ENCODE measurements at regions not wholly inside any gene's neighbourhood (a gene's known extent, or its start where the extent isn't known, plus 50 kb on each side); places are given as distances from the start of the nearest gene placed in this dataset.
"Not testable (repeated sequence)": the region's sequence is repeated elsewhere in the genome, so short reads cannot be mapped to it uniquely, and the experiment has no call there.

DNA sequence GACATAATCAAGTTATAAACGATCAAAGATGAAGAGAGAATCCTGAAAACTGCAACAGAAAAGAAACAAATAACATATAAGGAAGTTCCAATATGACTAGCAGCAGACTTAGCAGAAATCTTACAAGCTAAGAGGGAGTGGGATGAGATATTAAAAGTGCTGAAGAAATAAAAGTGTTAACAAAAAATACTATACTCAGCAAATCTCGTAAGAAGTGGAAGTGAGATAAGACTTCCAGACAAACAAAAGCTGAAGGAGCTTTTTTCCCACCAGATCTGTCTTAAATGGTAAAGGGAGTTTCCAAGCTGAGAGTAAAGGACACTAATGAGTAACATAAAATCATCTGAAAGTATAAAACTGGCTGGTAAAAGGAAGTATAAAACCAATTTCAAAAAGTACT, 2036.0 kb upstream of the C9orf72 start:
- no peak overlapping the region for H3K4me3 ChIP-seq (replicated peaks in 1 of 3)
- no peak overlapping the region for H3K27ac ChIP-seq
- H3K9me3 ChIP-seq, result no peaks in the 10 kb centered on the region
- WGBS, 2 donors, result 68 to 70% methylated on average over 2 of the region's 2 CpGs
- no peak for DNase-seq
- no peaks in the 10 kb centered on the region for H3K27me3 ChIP-seq
- intact Hi-C loops (cut with DNase I), result no loop called here
- no peaks in the 10 kb centered on the region for H3K4me1 ChIP-seq
- H3K36me3 ChIP-seq, result no peaks in the 10 kb centered on the region
- TF ChIP-seq CTCF (IDR thresholded peaks at IDR 0.05) (no peak), POLR2A (IDR thresholded peaks at IDR 0.05) (no peak)

DNA sequence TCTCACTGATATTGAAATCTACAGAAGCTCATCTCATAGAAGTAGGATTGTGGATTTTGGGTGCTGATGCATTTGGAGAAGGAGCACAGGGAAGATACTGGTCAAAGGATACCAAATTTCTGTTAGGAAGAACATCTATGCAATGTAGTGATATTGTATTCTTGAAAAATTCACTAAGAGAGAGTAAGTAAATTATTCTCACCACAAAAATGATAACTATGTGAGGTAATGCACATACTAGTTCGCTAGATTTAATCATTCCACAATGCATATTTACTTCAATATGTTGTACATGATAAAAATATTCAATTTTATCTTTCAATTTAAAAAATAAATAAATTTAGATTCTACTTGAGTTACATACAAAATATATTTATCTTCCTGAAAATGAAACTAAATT, 2040.5 kb upstream of the C9orf72 start:
- Histone ChIP-seq H3K27me3 (no peaks in the 10 kb centered on the region), H3K4me3 (replicated peaks in 1 of 3) (no peak overlapping the region), H3K27ac (no peak overlapping the region), H3K4me1 (no peaks in the 10 kb centered on the region), H3K36me3 (no peaks in the 10 kb centered on the region), H3K9me3 (no peaks in the 10 kb centered on the region)
- TF ChIP-seq POLR2A (IDR thresholded peaks at IDR 0.05) (no peak), CTCF (IDR thresholded peaks at IDR 0.05) (no peak)
- intact Hi-C loops (cut with DNase I), result no loop called here
- 84 to 88% methylated on average over 1 of the region's 1 CpG for WGBS, 2 donors
- DNase-seq, result no peak

DNA sequence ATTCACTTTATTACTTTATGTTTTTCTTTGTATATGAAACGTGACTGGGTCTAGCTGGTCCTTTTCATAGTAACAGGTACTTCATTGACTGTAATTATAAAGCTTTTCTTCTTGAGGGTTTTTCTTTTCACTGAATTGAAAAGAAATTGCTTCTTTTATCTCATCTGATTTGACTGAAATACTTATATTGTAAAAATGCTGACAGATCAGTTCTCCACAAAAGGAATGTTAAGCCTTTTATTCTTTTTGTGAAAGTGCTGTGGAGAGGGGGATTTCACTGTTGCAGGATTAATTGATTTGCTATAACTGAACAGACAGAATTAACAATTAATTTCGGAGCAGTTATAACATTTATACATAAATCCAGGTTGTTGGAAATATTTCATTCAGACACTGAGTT, 2043.6 kb upstream of the C9orf72 start:
- TF ChIP-seq POLR2A (IDR thresholded peaks at IDR 0.05) (no peak), CTCF (IDR thresholded peaks at IDR 0.05) (no peak)
- no peak for DNase-seq
- intact Hi-C loops (cut with DNase I), result no loop called here
- Histone ChIP-seq H3K4me1 (no peaks in the 10 kb centered on the region), H3K27me3 (no peaks in the 10 kb centered on the region), H3K9me3 (no peaks in the 10 kb centered on the region), H3K36me3 (no peaks in the 10 kb centered on the region), H3K27ac (no peak overlapping the region), H3K4me3 (replicated peaks in 1 of 3) (no peak overlapping the region)
- WGBS, 2 donors, result 68 to 75% methylated on average over 2 of the region's 2 CpGs

- intact Hi-C loops (cut with DNase I), result no loop called here
- Histone ChIP-seq H3K27me3 (no peaks in the 10 kb centered on the region), H3K36me3 (no peaks in the 10 kb centered on the region), H3K9me3 (no peaks in the 10 kb centered on the region), H3K4me1 (no peaks in the 10 kb centered on the region), H3K4me3 (replicated peaks in 1 of 3) (no peak overlapping the region), H3K27ac (no peak overlapping the region)
- 60 to 65% methylated on average over 2 of the region's 2 CpGs for WGBS, 2 donors
- DNase-seq, result no peak
- no peak for TF ChIP-seq CTCF (IDR thresholded peaks at IDR 0.05)
Observed at GRCh38 chr9:29625292-29625731, 2052.0 kb upstream of the C9orf72 start.

GRCh38 chr9:29625931-29626330, 2052.7 kb upstream of the C9orf72 start:
- Histone ChIP-seq H3K4me3 (replicated peaks in 1 of 3) (no peak overlapping the region), H3K9me3 (no peaks in the 10 kb centered on the region), H3K4me1 (no peaks in the 10 kb centered on the region), H3K36me3 (no peaks in the 10 kb centered on the region), H3K27me3 (no peaks in the 10 kb centered on the region), H3K27ac (no peak overlapping the region)
- WGBS, 2 donors, result 78 to 86% methylated on average over 3 of the region's 3 CpGs
- no peak for DNase-seq
- TF ChIP-seq POLR2A (IDR thresholded peaks at IDR 0.05) (no peak), CTCF (IDR thresholded peaks at IDR 0.05) (no peak)
- intact Hi-C loops (cut with DNase I), result no loop called here

DNA sequence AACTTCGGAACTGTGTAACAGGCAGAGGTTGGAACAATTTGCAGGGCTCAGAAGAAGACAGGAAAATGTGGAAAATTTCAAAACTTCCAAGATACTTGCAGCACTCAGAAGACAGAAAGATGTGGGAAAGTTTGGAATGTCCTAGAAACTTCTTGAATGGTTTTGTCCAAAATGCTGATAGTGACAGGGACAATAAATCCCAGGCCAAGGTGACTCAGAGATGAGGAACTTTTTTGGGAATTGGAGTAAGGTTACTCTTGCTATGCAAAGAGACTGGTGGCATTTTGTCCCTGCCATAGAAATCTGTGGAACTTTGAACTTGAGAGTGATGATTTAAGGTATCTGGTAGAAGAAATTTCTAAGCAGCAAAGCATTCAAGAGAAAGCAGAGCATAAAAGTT, 2055.6 kb upstream of the C9orf72 start:
- H3K4me3 ChIP-seq (replicated peaks in 1 of 3); DNase-seq; H3K9me3 ChIP-seq; intact Hi-C loops (cut with DNase I); H3K4me1 ChIP-seq; H3K36me3 ChIP-seq; H3K27ac ChIP-seq; H3K27me3 ChIP-seq: not testable (repeated sequence)
- 83 to 86% methylated on average over 1 of the region's 1 CpG for WGBS, 2 donors

All from thyroid gland (tissue), 4 donors.